NOMO-1 (cell line): ENCODE measurements at regions not wholly inside any gene's neighbourhood (a gene's known extent, or its start where the extent isn't known, plus 50 kb on each side); places are given as distances from the start of the nearest gene placed in this dataset.
A peak's percentile ranks its signal among the peaks of the same experiment; 100 is the strongest.

ENCODE experiments used
- DNase-seq, 2 experiments: peaks; one replicate each; lab custom pipeline; 2025; ENCODE audit not compliant: unreplicated experiment in 2 of 2; lab: John Stamatoyannopoulos, UW

GRCh38 chr15:62722237-62722636 lies 320.3 kb upstream of the TPM1 start:
- DNase-seq = no peak

GRCh38 chr15:62726461-62726860 lies 316.1 kb upstream of the TPM1 start:
- DNase-seq = no peak

- DNase-seq = peak; percentile 5 to 32
Observed at GRCh38 chr15:62727501-62727900, 315.0 kb upstream of the TPM1 start.

- no peak for DNase-seq
Observed at GRCh38 chr15:62730825-62731224, 311.7 kb upstream of the TPM1 start.

GRCh38 chr15:62732078-62732477 lies 310.5 kb upstream of the TPM1 start:
- no peak for DNase-seq

GRCh38 chr15:62734706-62735105 lies 307.8 kb upstream of the TPM1 start:
- DNase-seq = no peak

GRCh38 chr15:62736756-62737155 lies 305.8 kb upstream of the TPM1 start:
- DNase-seq = no peak

GRCh38 chr15:62737551-62737950 lies 305.0 kb upstream of the TPM1 start:
- no peak for DNase-seq

GRCh38 chr15:62739082-62739481 lies 303.5 kb upstream of the TPM1 start:
- no peak for DNase-seq

- no peak for DNase-seq
Observed at GRCh38 chr15:62739507-62739906, 303.0 kb upstream of the TPM1 start.

- no peak for DNase-seq
Observed at GRCh38 chr15:62740141-62741004, 302.2 kb upstream of the TPM1 start.

- no peak for DNase-seq
Observed at GRCh38 chr15:62741106-62741505, 301.4 kb upstream of the TPM1 start.

GRCh38 chr15:62742409-62743171 lies 300.0 kb upstream of the TPM1 start:
- DNase-seq = peak in 1 of 2 experiments; percentile 47

GRCh38 chr15:62745621-62746225 lies 296.8 kb upstream of the TPM1 start:
- DNase-seq = no peak

GRCh38 chr15:62748196-62748595 lies 294.4 kb upstream of the TPM1 start:
- DNase-seq = no peak

GRCh38 chr15:62749036-62749815 lies 293.3 kb upstream of the TPM1 start:
- DNase-seq = no peak

GRCh38 chr15:62750471-62750870 lies 292.1 kb upstream of the TPM1 start:
- DNase-seq = no peak

- no peak for DNase-seq
Observed at GRCh38 chr15:62752657-62753517, 289.7 kb upstream of the TPM1 start.

GRCh38 chr15:62753518-62754221 lies 288.9 kb upstream of the TPM1 start:
- DNase-seq = no peak
